Ramos (cell line): ENCODE measurements at regions not wholly inside any gene's neighbourhood (a gene's known extent, or its start where the extent isn't known, plus 50 kb on each side); places are given as distances from the start of the nearest gene placed in this dataset.

ENCODE experiments used
- in situ Hi-C: fragments of 300-500 bp; cut with MboI; formaldehyde crosslinking; loops from one replicate; pipeline ENCODE4 v1.14.3; 2022; ENCODE audit warnings: low sequenced_read_pairs; ENCODE audit not compliant: unreplicated experiment

- in situ Hi-C loops, result no loop called here
These were observed 133.5 kb downstream of the URB2 start for GRCh38 chr1:229759586-229759985.

- in situ Hi-C loops, result no loop called here
These were observed 134.5 kb downstream of the URB2 start for GRCh38 chr1:229760478-229760996.

DNA sequence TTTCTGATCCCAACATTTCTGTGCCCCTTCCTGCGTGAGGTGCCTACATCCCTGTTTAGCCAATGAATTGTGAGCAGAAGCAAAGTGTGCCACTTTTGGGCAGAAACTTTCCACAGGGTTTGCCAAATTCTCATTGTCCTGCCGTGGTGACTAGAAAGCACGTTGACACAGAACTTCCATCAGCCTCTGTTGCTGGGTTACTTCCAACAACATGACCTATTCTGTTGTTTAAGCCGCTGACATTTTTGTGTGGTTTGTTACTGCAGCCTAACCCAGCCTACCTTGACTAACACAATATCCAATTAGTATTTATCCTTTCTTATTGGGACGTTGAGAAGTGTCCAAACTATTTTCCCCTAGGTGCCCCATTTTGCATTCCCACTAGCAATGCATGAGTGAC is 136.8 kb downstream of the URB2 start:
- in situ Hi-C loops, result no loop called here

DNA sequence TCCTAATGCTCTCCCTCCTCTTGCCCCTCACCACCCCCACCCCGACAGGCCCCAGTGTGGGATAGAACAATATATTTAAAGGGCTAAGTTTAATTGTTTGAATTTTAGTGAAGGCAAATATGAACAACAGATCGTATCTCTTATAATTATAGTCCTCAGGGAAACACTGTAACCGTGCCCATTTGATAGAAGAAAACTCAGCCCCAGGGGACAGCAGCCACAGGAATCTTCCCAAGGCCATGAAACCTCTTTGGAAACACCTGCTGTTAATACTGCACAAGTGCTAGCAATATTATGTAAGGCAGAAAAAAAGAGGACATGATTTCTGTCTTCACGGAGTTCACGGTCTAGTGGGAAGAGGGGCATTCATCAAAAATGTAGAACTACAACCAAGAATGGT is 142.2 kb downstream of the URB2 start:
- in situ Hi-C loops, result no loop called here

GRCh38 chr1:229769006-229769405 is 143.0 kb downstream of the URB2 start:
- in situ Hi-C loops, result no loop called here

GRCh38 chr1:229769809-229770208 is 143.8 kb downstream of the URB2 start:
- in situ Hi-C loops, result no loop called here

- in situ Hi-C loops, result no loop called here
These were observed 152.7 kb downstream of the URB2 start for GRCh38 chr1:229778794-229779193.

DNA sequence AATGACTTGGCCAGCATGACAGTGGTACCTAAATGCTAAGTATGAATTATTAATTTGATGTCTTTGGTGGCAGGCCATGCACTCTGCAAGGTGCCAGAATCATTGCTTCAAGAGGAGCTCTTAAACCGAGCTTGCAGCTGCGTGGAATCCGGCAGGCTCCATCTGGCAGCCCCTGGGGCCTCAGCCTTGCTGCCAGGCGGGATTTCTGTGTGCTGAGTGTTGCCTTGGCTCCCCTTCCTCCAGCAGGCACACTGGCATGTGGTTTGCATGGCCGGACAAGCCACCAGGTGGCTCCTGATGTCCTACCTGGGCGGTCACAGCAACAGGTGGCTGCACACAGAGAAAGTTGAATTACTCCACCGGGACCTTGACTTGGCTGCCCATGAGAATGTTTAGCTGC is 155.4 kb downstream of the URB2 start:
- in situ Hi-C loops, result no loop called here

- in situ Hi-C loops, result no loop called here
These were observed 156.4 kb downstream of the URB2 start for GRCh38 chr1:229782469-229782868.

- in situ Hi-C loops, result no loop called here
These were observed 158.8 kb downstream of the URB2 start for GRCh38 chr1:229784834-229785233.

DNA sequence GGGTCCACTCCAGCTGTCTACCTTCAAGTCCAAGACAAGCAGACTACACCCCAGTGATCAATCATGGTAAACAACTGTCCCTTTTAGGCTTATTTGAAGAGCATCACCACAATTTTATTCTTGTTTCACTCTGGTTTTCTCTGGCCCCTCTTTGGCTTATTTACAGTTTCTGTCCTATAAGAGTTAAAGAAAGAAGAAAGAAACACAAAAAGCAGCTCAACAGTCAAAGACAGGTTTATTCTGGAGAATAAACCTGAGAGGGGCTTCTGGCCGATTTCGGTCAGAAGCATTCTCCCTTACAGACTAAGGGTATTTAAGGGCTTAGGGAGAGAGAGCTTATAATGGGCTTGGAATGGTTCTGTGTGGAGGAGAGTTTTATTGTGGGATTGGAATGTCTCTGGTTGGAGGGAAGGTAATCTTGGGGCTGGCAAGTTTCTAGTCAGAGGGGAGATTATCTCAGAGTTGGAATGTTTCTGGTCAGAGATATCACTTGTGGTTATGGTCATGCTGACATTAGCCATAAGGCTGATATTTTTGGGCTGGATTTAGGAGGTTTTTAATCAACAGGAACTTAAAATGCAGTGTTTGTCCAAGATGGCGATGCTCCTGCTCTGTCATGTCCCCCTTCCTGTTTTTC is 161.0 kb downstream of the URB2 start:
- in situ Hi-C loops, result no loop called here

GRCh38 chr1:229788004-229788403 is 162.0 kb downstream of the URB2 start:
- in situ Hi-C loops, result no loop called here

DNA sequence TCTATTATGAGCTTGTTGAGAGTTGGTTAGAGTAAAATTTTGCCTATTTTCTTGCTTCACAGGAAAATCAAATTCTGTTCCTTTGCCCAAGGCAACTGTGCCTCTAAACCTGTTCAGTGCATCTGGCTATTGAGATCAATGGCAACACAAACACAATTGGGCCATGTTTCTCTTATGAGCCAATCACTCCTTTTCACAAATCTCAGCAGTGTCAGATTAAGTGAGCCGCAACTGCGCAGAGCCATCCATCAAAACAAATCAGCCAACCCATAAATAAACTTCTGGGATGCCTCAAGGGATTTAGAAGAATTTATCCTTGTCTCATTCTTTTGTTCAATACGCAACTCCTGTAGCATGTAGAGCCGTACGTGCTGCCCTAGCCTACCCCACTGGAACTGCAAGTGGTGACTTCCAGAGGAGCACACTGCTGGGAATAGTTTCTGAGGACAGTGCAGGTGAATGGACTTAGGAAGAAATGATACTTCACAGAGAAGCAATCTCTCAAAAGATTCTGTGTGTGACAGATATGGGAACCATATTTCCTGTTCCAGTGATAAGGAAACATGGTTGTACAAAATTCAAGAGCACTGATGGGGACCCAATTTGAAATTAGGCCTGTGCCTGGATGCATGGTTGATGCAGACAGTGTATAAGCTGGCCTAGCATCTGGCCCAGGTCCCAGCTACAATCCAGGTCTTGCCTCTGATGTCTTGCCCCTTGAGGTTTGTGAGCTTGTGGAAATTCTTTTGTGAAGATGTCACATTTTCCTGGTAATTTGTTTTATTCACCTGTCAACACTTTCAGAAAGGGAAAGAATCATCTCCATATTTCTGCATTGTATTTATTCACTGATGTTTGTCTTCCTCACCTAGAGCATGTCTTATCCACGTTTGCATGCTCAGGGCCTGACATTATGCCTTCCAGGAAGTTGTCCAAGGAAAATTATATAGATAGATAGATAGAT is 166.2 kb downstream of the URB2 start:
- in situ Hi-C loops, result no loop called here

- in situ Hi-C loops, result no loop called here
These were observed 167.4 kb downstream of the URB2 start for GRCh38 chr1:229793488-229793887.

- in situ Hi-C loops, result no loop called here
These were observed 172.5 kb downstream of the URB2 start for GRCh38 chr1:229798558-229798957.

DNA sequence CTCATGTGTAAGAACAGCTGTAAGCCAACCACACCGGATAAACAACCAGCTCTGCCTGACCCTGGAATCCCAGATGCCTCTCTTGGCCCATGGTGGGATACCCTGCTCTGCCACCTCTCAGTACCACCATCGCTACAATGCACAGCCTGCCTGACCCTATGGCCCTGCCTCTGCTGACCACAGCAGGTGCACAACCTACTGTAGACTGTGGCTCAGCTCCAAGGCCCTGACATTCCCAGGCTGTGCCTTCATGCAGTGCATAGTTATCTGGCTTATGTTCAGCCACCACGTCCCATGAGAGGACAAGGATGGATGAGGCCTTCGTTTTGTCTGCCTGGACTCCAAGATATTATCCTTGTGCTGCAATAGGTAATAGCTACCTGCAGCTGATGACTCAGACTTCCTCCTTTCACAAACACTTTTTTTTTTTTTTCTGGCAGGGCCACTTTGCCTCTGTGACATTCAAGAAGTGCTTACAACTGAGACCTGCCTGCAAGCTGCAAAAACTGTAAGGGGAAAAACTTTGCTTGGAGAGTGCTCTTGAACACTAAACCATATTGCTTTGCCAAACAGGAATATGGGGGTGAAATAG is 177.7 kb downstream of the URB2 start:
- in situ Hi-C loops, result no loop called here

DNA sequence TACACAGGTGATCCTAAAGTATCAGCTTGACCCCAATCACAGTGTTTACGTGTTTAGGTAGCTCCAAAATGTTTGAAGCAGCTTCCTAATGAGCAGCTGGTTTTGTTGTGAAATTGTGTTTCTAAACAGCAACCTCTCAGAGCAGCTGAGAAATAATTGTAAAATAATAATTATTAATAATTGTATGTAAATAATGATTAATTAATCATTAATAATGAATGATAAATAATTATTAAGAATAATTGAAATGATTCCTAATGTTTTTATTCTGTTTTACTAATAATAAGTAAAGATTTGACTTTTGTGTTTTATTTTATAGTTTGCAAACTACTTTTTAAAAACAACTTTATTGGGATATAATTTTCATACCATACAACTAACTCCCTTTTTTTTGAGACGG is 182.2 kb downstream of the URB2 start:
- in situ Hi-C loops, result no loop called here

DNA sequence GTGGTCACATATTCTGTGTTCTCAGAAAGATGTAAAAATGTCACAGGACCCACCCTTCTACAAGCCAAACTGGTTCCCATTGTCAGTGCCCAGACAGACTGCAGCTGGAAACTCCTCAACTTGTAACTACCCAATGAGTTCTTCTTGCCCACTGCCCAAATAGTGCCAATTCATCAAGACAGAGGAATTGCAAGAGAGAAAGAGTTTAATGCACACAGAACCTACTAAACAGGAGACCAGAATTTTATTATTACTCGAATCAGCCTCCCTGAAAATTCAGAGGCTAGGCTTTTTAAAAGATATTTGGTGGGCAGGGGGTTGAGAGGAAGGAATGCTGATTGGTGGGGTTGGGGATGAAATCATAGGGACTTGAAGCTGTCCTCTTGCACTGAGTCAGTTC is 184.1 kb downstream of the URB2 start:
- in situ Hi-C loops, result no loop called here

- in situ Hi-C loops, result no loop called here
These were observed 184.9 kb downstream of the URB2 start for GRCh38 chr1:229810961-229811360.

DNA sequence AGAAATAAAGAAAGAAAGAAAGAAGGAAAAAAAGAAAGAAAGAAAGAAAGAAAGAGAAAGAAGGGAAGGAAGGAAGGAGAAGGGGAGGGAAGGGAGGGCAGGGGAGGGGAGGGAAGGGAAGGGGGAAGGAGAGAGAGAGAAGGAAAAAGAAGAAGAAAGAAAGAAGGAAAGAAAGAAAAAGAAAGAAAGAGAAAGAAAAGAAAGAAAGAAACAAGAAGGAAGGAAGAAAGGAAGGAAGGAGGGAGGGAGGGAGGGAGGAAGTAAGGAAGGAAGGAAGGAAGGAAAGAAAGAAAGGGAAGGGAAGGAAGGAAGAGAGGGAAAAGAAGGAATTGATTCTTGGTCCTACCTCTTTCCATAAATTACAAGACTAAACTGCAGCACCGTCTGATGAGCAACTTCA is 186.1 kb downstream of the URB2 start:
- in situ Hi-C loops, result no loop called here

DNA sequence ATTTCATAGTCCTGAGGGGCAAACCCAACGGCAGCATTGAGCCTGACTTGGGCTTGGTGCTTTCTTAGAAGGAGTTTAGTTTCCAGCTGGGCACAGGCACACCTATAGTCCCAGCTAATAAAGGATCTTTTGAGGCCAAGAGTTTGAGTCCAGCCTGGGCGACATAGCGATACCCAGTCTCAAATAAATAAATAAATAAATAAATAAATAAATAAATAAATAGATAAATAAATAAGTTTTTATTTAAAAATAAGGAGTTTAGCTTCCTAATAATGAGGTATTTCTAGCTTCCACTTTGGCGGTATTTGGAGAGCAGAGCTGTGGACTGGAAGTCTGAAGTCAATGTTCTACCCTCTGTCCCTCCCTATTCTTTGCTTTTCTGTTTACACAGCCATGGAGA is 186.6 kb downstream of the URB2 start:
- in situ Hi-C loops, result no loop called here
